MCF 10A (cell line): ENCODE measurements at regions not wholly inside any gene's neighbourhood (a gene's known extent, or its start where the extent isn't known, plus 50 kb on each side); places are given as distances from the start of the nearest gene placed in this dataset.
A peak's percentile ranks its signal among the peaks of the same experiment; 100 is the strongest.

Experiments
- BruUV-seq: library from RNA; stranded (reverse); fragments of 400-500 nt; replicated peaks from 2 replicates; lab custom pipeline; 2021; lab: Mats Ljungman, UMichigan
- CTCF ChIA-PET: fragments of 300-600 bp; sonication (Branson Sonifier 250); formaldehyde crosslinking; extraction: SDS; loops from one replicate; lab custom pipeline; 2021; ENCODE audit warnings: antibody characterized with exemption, inconsistent platforms; lab: Yijun Ruan, JAX
- POLR2A ChIA-PET: fragments of 300-600, 350-650 bp; sonication (Branson Sonifier 250); formaldehyde crosslinking; extraction: SDS; loops from one replicate; lab custom pipeline; 2020; ENCODE audit warnings: antibody characterized with exemption, inconsistent platforms; lab: Yijun Ruan, JAX
- DNase-seq: peaks from one replicate; pipeline ENCODE4 v3.0.0-alpha.2; 2018; ENCODE audit not compliant: unreplicated experiment
- H3K27ac Mint-ChIP-seq: one replicate; pipeline ENCODE4 v1.8.0; 2022; ENCODE audit warnings: mild to moderate bottlenecking, low read depth, mixed read lengths; ENCODE audit not compliant: unreplicated experiment
- H3K27me3 Mint-ChIP-seq: one replicate; pipeline ENCODE4 v1.8.0; 2022; ENCODE audit warnings: mixed read lengths; ENCODE audit not compliant: insufficient read depth, unreplicated experiment
- H3K36me3 Mint-ChIP-seq: one replicate; pipeline ENCODE4 v1.8.0; 2022; ENCODE audit warnings: mild to moderate bottlenecking, moderate library complexity, mixed read lengths; ENCODE audit not compliant: insufficient read depth, unreplicated experiment
- H3K4me1 Mint-ChIP-seq: one replicate; pipeline ENCODE4 v1.8.0; 2022; ENCODE audit warnings: mixed read lengths; ENCODE audit not compliant: insufficient read depth, unreplicated experiment
- H3K4me3 Mint-ChIP-seq: one replicate; pipeline ENCODE4 v1.8.0; 2022; ENCODE audit warnings: mild to moderate bottlenecking, moderate library complexity, mixed read lengths; ENCODE audit not compliant: unreplicated experiment
- H3K9me3 Mint-ChIP-seq: one replicate; pipeline ENCODE4 v1.8.0; 2022; ENCODE audit warnings: mixed read lengths; ENCODE audit not compliant: unreplicated experiment
- CTCF ChIP-seq: fragments of 200-600 bp; IDR thresholded peaks from one replicate; pipeline ENCODE4 v1.8.0; 2022; ENCODE audit warnings: antibody characterized with exemption, mild to moderate bottlenecking; ENCODE audit not compliant: unreplicated experiment
- intact Hi-C: fragments of 100-400 bp; cut with micrococcal nuclease; formaldehyde crosslinking; loops from 2 replicates; pipeline ENCODE4 v1.14.1; 2022

- Mint-ChIP-seq H3K27ac (no peak overlapping the region), H3K27me3 (no peaks in the 10 kb centered on the region), H3K4me3 (no peak overlapping the region), H3K36me3 (no peaks in the 10 kb centered on the region), H3K4me1 (peaks cover 7% of the 10 kb centered on the region), H3K9me3 (no peaks in the 10 kb centered on the region)
- ChIA-PET CTCF (interaction anchor here (0.7 to 2.0 kb wide), 4 partner anchors 33 to 57 kb away, joined by 3 to 5 read pairs (median 3); no protein-coding TSS in a partner anchor), POLR2A (interaction anchor here (0.7 kb wide), 1 partner anchor 11 kb away, joined by 3 read pairs; no protein-coding TSS in a partner anchor)
- intact Hi-C loops = no loop called here
- no TSS peak for BruUV-seq
- DNase-seq = no peak
- TF ChIP-seq CTCF = no peak
These were observed 152.3 kb downstream of the TFCP2L1 start for GRCh38 chr2:121132762-121133107.

DNA sequence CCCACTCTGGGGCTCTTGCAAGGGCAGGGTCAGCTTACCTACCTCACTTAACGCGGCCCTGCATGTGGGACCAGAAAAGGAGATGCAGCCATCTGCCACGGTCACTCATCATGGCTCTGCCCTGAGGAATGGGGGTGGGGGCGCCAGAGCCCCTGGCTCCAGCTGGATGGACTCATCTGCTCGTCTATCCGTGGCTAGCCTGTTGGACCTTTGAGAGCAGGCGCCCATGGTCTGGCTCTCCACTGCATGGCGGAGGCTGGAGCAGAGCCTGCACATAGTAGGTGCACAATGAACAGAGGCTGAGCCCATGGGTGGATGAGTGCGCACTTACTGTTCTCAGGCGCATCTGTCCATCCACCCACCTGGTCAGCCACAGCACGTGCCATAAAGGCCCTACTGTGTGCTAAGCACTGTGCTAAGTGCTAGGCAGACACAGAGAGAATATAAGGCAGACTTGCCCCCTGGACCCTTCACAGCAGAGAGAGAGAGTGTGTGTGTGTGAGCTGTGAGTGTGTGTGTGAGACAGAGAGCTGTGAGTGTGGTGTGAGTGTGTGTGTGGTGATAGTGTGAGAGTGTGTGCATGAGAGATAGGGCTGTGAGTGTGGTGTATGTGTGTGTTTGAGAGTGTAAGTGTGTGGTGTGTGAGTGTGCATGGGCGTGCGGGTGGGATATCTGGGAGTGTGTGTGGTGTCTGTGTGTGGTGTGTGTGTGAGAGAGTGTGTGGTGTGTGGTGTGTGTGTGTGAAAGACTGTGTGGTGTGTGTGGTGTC lies 151.3 kb downstream of the TFCP2L1 start:
- Mint-ChIP-seq H3K36me3 (no peaks in the 10 kb centered on the region), H3K4me3 (no peak overlapping the region), H3K9me3 (no peaks in the 10 kb centered on the region), H3K27me3 (no peaks in the 10 kb centered on the region), H3K4me1 (peaks cover 7% of the 10 kb centered on the region), H3K27ac (peak overlapping the region; percentile 37)
- BruUV-seq = no TSS peak
- ChIA-PET CTCF (interaction anchor here (0.5 to 2.0 kb wide), 4 partner anchors 39 to 150 kb away, joined by 3 to 5 read pairs (median 3); no protein-coding TSS in a partner anchor), POLR2A (no interaction called here)
- intact Hi-C loops = no loop called here
- DNase-seq = no peak
- TF ChIP-seq CTCF = no peak

DNA sequence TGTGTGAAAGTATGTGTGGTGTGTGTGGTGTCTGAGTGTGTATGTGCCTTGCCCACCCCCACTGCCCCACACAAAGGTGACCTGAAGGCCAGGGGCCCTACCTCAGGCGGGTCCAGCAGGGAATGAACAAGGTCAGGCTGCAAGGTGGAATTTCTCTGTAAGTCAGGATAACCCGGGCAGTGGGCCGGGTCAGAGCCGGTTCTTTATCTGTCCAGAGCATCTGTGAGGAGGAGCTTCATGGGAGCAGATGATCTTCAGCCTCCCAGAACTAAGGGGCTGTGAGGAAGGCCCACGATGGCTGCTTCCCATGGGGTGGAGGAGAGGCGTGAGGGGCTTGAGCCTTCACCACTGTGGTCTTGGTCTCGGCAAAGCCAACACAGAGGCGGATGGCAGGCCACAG lies 150.3 kb downstream of the TFCP2L1 start:
- ChIA-PET POLR2A (no interaction called here), CTCF (no interaction called here)
- BruUV-seq = no TSS peak
- Mint-ChIP-seq H3K27ac (peak overlapping the region; percentile 37), H3K27me3 (no peaks in the 10 kb centered on the region), H3K4me3 (no peak overlapping the region), H3K4me1 (peaks cover 7% of the 10 kb centered on the region), H3K9me3 (no peaks in the 10 kb centered on the region), H3K36me3 (no peaks in the 10 kb centered on the region)
- intact Hi-C loops = no loop called here
- DNase-seq = no peak
- TF ChIP-seq CTCF = no peak

DNA sequence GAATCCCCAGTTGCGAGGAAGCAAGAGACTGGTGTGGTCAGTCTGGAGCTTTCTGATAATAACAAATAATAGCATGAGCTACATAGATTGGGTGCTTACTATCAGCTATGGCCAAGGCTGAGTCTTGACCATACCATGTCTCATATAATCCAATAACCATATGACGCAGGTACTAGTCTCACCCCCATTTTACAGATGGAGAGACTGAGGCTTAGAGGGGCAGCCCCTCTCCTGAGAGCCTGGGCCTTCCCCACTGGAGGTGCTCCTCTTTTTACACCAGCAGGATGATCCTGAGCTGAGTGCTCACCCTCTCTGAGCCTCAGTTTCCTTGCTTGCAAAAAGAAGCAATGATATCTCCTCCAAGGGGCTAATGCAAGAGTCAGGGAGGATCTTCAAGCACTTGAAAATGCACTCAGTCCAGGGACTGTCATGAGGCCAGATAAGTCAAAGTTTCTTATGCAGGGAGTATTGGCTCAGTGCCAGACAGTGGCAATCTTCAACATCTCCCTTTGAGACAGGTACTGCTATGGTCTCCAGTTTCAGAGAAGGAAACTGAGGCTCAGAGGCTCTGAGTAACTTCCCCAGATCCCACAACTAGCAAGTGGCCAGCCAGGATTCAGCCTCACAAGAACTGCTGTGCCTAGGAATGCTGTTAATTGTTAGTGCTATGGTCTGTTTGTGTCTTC lies 149.7 kb downstream of the TFCP2L1 start:
- Mint-ChIP-seq H3K36me3 (no peaks in the 10 kb centered on the region), H3K9me3 (no peaks in the 10 kb centered on the region)

More for the DNA sequence above, 149.7 kb downstream of the TFCP2L1 start:
- intact Hi-C loops = no loop called here
- no peak for TF ChIP-seq CTCF
- H3K27me3 Mint-ChIP-seq = no peaks in the 10 kb centered on the region
- peaks cover 7% of the 10 kb centered on the region for H3K4me1 Mint-ChIP-seq
- no TSS peak for BruUV-seq
- no peak overlapping the region for H3K27ac Mint-ChIP-seq
- DNase-seq = no peak
- ChIA-PET CTCF (no interaction called here), POLR2A (no interaction called here)
- no peak overlapping the region for H3K4me3 Mint-ChIP-seq
